HG03378 (cell line): ENCODE measurements at regions not wholly inside any gene's neighbourhood (a gene's known extent, or its start where the extent isn't known, plus 50 kb on each side); places are given as distances from the start of the nearest gene placed in this dataset.

Experiments used
- ATAC-seq: cut with Tn5 transposase; IDR thresholded peaks from one replicate; pipeline ENCODE4 v1.9.1; 2021; ENCODE audit warnings: mild to moderate bottlenecking, moderate library complexity; ENCODE audit not compliant: unreplicated experiment

- peak; percentile 42 for ATAC-seq
Observed at GRCh38 chr13:99436686-99437416, 64.4 kb upstream of the TM9SF2 start.

GRCh38 chr13:99439048-99439447 lies 62.2 kb upstream of the TM9SF2 start:
- ATAC-seq: no peak

- ATAC-seq: no peak
Observed at GRCh38 chr13:99439850-99440604, 61.2 kb upstream of the TM9SF2 start.

DNA sequence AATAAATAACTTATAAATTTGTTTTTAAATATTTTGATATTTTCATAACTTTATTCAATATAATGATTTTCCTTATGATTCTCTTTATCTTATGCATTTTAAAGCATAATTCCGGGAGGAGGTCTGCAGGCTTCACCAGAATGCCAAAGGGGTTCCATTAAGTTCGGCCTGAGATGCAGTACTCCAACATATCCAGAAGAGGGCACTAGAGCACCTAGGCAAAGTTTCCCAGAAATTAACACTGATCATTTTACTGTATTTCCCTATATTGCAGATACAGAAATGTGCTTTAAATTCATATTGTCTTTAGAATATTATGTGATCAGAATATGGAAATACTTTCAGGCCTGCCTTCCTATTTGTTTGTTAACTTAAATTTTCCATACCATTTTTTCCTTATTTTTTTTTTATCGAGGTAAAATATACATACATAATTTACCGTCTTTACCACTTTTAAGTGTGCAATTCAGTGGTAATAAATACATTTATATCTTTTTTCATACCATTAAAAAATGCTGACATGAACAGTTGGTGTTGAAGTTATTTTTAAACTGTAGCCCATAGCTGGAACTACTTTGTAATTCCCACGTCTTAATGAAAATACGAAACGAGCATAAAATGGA lies 58.9 kb upstream of the TM9SF2 start:
- ATAC-seq: no peak

- ATAC-seq: no peak
Observed at GRCh38 chr13:99446242-99446641, 55.0 kb upstream of the TM9SF2 start.

- ATAC-seq: no peak
Observed at GRCh38 chr13:99448546-99448945, 52.7 kb upstream of the TM9SF2 start.

- no peak for ATAC-seq
Observed at GRCh38 chr13:99450416-99450815, 50.9 kb upstream of the TM9SF2 start.
